HG02678 (cell line): ENCODE measurements at regions not wholly inside any gene's neighbourhood (a gene's known extent, or its start where the extent isn't known, plus 50 kb on each side); places are given as distances from the start of the nearest gene placed in this dataset.

ENCODE experiments used
- ATAC-seq: cut with Tn5 transposase; IDR thresholded peaks from one replicate; pipeline ENCODE4 v1.9.1; 2021; ENCODE audit warnings: mild to moderate bottlenecking, moderate library complexity; ENCODE audit not compliant: unreplicated experiment

GRCh38 chr5:167639766-167640165 lies 651.7 kb upstream of the WWC1 start:
- ATAC-seq = no peak

- no peak for ATAC-seq
Observed at GRCh38 chr5:167642181-167642580, 649.3 kb upstream of the WWC1 start.

DNA sequence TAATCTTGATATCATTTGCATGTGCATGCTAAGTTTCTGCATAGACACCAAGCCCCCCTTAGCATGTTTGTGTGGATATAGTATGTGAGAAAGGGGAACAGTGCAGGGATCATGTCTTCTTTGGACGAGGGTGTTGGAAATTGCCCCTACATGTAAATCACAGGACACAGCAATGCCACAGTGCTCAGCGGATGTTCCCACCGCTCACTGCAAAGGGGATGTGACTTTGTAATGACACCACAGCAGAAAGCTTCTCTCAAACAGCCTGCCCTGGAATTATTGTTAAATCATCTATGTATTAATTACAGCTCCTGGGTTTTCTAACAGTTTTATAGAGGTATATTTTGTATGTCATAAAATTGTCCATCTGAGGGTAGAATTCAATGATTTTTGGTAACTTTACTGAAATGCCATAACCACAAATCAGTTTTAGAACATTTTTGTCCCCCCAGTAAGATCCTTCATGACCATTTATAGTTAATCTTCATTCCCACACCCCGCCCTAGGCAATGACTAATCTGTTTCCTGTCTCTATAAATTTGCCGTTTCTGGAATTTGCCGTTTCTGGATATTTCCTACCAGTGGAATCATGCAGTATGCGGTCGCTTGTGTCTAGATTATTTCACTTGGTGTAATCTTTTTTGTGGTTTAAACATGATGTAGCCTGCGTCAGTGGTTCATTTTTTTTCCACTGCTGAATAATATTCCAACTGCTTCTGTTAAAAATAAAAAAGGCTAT lies 648.5 kb upstream of the WWC1 start:
- no peak for ATAC-seq

- no peak for ATAC-seq
Observed at GRCh38 chr5:167643631-167644280, 647.7 kb upstream of the WWC1 start.

- ATAC-seq = no peak
Observed at GRCh38 chr5:167644619-167645018, 646.8 kb upstream of the WWC1 start.

DNA sequence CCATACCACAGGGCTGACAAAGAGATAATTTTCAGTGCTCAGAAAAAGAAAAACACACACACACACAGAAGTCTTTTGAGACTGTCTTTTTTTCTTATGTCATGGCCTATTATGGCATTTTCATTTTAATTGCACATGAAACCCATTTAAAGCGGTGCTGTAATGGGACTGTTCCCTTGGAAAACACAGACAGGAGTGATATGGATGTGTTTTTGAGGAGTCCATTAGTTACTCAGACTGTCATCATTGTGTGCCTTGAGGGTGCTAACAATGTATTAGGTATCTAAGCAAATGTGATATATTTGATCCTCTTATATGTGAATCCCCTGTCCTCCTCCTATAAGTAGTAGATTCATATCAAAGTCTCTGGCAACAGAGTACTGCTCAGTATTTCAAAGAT lies 642.0 kb upstream of the WWC1 start:
- no peak for ATAC-seq

DNA sequence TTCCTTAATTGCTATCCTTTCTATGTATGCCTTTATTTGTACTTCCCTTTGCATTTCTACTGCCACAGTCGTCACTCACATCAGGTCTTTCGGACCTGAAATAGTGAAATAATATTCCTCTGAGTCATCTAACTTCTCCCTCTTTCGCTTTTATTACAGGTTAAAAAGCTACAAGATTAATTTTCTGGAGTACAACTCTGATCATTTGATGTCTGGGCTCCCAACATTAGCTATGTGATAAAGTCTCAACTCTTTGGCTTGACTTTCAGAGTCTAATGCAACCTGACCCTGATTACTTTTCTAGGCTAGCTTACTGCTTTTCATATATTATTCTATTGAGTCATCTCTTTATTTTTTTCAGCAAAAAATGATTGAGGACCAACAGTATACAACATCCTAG lies 638.8 kb upstream of the WWC1 start:
- ATAC-seq = no peak

DNA sequence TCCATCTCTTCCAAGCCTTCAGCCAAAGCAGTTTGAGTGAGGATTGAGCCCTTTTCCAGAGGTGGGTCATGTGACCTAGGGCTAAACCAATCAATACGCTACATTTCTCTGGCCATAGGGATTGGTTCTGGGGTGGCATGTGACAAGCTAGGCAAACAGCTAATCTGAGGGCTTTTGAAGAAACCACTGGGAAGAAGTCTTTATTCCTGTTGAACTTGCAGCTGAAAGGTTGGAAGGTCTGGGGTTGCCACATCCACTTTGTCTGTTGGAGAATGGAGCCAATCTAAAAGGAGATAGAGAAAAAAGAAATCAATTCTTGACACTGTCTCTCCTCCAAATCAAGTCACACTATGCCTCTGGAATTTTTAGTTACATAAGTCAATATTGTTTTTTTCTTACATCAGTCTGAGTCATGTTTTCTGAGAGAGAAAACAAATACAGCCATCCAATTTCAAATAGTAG lies 637.8 kb upstream of the WWC1 start:
- no peak for ATAC-seq

- ATAC-seq = no peak
Observed at GRCh38 chr5:167657016-167657415, 634.4 kb upstream of the WWC1 start.

DNA sequence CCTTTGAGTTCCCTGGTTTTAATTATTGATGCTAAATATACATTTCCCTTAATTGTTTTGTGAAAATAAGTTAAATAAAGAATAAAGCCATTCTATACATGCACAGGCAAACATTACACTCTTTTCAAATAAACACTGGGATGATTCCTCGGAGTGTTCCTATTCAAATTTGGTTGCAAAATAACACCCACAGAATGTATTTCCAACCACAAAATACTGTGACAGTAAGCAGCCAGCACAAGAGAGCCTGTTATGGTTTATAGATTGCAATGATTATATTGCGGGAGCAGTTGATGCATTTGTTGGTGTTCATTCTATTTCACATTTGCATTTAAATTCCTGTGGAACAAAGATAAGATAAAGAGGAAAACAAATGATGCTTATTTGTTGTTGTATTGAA lies 632.6 kb upstream of the WWC1 start:
- ATAC-seq = no peak

DNA sequence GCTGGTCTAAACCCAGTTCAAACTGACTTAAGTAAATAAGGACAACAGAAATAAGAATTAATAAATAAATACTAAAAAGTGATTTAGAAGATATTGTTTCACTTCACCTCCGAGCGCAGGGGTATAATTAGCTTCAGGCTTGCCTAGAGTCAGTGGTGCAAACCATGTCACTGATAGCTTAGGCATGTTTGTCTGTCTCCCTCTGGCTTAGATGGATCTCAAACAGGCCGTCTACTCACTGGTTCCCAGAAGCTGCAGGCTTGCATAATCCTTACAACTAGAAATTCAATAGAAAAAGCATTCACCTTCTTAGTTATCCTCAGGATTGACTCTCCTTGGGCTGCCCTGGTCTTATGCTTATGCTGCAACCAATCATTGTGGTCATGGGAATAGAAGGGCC lies 629.8 kb upstream of the WWC1 start:
- ATAC-seq = no peak

- no peak for ATAC-seq
Observed at GRCh38 chr5:167664222-167664804, 627.1 kb upstream of the WWC1 start.

GRCh38 chr5:167665841-167666375 lies 625.5 kb upstream of the WWC1 start:
- no peak for ATAC-seq

DNA sequence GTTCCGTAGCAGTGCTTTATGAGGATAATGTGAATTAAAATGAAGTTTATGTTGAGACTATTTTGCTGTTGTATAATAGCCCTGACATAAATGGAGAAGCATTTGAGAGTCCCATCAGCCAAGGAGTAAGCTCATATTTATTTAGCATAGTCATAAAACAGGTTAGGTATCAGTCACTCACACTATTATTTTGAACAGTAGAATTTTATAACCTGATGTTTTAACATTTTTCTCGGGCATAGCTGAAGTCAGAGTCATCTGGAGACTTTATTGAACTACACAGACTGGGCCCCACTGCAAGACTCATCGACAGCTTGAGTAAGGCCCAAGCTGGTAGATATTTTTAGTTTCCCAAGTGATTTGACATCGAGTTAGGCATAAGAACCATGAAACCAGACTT lies 620.3 kb upstream of the WWC1 start:
- no peak for ATAC-seq

DNA sequence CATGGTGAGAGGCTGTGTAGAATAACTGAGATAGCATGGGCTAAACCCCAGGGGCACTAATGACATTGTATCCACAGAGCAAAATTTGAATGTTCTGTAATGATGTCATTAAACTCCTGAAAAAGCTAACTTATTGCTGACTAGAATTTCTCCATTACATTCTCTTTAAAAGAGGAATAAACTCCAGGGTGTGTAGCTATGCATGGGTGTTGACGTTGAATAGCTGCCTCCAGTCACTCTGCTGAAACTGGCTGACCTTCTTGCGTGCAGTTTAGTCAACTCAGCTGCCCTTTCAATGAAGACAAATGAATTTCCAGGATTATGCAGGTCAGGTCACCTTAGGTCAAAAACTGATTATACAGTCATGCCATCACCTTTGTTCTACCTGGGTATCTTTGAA lies 617.5 kb upstream of the WWC1 start:
- no peak for ATAC-seq

DNA sequence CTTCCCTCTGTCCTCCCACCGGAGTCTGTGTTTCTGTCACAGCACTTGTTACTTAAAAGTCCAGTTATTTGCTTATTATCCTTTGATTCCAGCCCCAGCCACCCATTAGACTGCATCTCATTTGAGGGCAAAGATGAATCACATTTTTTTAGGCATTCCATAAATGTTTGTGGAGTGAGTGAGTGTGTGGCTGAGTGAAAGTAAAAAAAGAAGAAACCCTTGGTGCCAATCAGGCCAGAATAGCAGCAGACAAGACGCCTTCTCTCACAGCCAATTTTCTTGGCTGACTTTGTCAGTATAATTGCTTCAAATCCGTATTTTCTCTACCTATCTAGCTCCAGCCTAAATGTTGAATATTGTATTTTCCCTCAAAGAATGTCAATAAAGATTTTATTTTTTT lies 613.0 kb upstream of the WWC1 start:
- no peak for ATAC-seq

GRCh38 chr5:167684251-167684650 lies 607.2 kb upstream of the WWC1 start:
- no peak for ATAC-seq

DNA sequence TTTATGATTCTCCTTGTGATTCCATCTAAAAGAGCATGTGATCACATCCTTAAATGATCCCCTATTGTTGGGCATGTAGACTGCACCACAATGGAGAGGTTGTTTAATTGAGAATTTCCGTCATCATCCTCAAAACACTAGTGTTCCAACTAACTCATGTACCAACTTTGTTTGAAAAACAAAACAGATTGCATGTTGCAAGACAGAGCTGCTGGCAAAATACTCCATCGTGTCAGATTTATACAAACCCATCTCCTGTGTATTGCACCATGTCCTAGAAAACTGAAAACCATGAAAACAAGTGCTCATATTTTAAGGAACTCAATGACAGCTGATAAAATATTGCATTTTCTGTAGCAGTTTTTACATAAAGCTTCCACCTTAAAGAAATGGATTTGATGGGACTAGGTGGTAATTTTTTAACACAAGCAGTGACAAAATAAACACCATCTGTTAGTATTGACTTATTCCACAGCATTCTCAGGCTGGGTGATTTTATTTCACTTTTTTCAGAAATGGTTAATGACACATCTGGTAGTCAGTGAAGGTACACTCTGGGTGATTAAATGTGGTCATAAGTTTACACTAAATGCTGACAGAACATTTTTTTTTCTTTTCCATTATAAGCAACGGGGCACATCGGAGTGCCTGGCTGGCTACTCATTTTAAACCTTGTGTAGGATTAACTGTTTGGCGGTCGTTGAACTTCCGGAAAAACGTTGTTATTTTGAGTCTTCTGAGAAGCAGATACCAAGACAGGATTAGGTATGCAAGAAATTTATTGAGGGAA lies 602.9 kb upstream of the WWC1 start:
- ATAC-seq = no peak

DNA sequence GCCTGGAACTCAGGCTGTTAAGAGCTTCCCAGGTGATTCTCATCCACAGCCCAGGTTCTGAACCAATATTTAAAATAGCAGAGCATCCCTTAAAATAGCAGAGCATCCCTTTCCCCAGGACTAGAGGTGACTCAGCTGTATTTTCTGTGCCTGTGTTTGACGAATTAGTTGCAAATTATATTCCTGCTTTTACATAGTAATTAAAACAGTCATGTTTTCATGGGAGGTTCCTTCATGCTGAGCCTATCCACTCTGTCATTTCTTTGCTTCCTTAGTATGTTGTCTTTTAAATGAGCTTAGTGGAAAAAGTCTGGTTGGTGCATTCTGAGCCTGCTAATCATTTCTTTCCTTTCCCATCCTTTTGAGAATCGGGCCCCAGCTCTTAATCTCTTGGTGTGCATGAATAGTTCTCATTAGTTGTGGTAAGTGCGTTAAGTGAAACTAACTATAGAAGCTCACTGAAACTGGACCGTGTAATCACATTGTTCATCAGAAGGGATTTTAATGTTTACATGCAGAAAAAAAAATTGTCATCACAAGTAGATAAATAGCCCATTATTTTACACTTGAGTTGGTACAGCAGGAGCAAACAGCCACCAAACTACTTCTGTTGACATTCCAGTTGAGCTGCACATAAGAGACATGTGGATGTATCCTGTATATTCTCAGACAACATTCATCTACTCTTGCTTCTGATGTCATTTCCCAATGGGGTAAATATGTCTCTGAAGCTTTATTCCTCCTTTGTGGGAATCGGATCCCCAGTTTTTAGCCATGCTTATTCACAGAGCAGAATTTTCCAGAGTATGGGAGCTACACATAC lies 596.9 kb upstream of the WWC1 start:
- ATAC-seq = no peak

DNA sequence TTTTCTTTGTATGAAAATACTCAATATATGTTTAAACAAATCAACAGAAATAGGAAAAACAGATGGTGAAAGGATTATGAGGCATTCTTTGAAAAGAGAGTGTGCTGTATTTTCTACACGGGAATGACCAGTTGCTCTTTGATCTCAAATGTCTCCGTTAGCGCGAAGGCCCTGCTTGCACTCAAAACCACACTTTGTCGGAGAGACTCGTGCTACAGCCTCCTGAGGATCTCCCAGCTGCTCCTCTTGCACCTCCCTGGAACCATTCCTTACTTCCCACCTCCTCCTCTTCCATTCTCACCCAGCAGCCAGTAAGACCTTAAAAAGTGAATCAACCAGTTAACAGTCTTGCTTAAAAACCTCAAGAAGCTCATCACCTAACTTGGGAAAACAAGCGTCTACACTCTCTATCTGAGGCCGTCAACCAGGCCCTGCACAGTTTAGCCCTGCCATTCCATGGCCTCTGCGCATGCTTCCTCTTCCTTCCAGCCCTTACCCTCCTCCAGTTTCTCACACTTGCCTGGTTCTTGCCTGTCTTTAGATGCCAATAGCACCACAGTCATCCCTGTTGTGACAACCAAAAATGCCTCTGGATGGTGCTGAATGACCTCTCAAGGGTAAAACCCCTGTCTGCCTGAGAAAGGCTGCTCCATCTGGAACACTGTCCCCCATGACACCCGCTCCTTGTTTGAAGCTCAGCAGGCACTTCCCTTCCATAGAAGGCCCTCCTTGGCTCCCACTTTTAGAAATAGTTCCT lies 594.7 kb upstream of the WWC1 start:
- ATAC-seq = no peak
